Osteoblast (primary cell): ENCODE measurements at regions not wholly inside any gene's neighbourhood (a gene's known extent, or its start where the extent isn't known, plus 50 kb on each side); places are given as distances from the start of the nearest gene placed in this dataset.

Source experiments
- DNase-seq: peaks from one replicate; pipeline ENCODE4 v3.0.0; 2011; ENCODE audit warnings: low spot score, mixed read lengths; ENCODE audit not compliant: insufficient read length; ENCODE audit errors: missing footprints
- H2AFZ ChIP-seq: 2 replicates; pipeline ENCODE4 v1.6.0; 2011; ENCODE audit warnings: mild to moderate bottlenecking, low read length
- H3K27ac ChIP-seq: 2 replicates; pipeline ENCODE4 v1.5.1; 2011; ENCODE audit warnings: mild to moderate bottlenecking, low read depth, low read length, moderate library complexity
- H3K27me3 ChIP-seq: 2 replicates; pipeline ENCODE4 v1.6.0; 2012; ENCODE audit warnings: mild to moderate bottlenecking, control low read depth, inconsistent platforms, low read length, moderate library complexity; ENCODE audit not compliant: insufficient read depth
- H3K36me3 ChIP-seq: 2 replicates; pipeline ENCODE4 v1.5.1; 2011; ENCODE audit warnings: mild to moderate bottlenecking, low read length, control low read depth, moderate library complexity; ENCODE audit not compliant: insufficient read depth
- H3K4me1 ChIP-seq: 2 replicates; pipeline ENCODE4 v1.5.1; 2011; ENCODE audit warnings: mild to moderate bottlenecking, low read length, control low read depth, moderate library complexity; ENCODE audit not compliant: insufficient read depth
- H3K4me2 ChIP-seq: 2 replicates; pipeline ENCODE4 v1.6.0; 2011; ENCODE audit warnings: mild to moderate bottlenecking, low read length; ENCODE audit not compliant: insufficient read depth
- H3K4me3 ChIP-seq: fragments of 200-600 bp; sonication (generic); 3 replicates; pipeline ENCODE4 v1.5.1; 2012; ENCODE audit warnings: mild to moderate bottlenecking, low read length, inconsistent platforms; ENCODE audit not compliant: insufficient read depth
- H3K79me2 ChIP-seq: 2 replicates; pipeline ENCODE4 v1.6.0; 2012; ENCODE audit warnings: mild to moderate bottlenecking, low read length, control low read depth, inconsistent platforms; ENCODE audit not compliant: insufficient read depth
- H3K9me3 ChIP-seq: 2 replicates; pipeline ENCODE4 v1.5.1; 2011; ENCODE audit warnings: low read depth, low read length, control low read depth
- H4K20me1 ChIP-seq: 2 replicates; pipeline ENCODE4 v1.6.0; 2012; ENCODE audit warnings: mild to moderate bottlenecking, low read length, control low read depth; ENCODE audit not compliant: insufficient read depth
- TF ChIP-seq, protein P1 (sequence below): IDR thresholded peaks from 2 replicates; pipeline ENCODE4 v1.5.1; 2011; ENCODE audit warnings: mild to moderate bottlenecking, low read depth, low read length, moderate library complexity; ENCODE audit errors: extremely low read depth

DNA sequence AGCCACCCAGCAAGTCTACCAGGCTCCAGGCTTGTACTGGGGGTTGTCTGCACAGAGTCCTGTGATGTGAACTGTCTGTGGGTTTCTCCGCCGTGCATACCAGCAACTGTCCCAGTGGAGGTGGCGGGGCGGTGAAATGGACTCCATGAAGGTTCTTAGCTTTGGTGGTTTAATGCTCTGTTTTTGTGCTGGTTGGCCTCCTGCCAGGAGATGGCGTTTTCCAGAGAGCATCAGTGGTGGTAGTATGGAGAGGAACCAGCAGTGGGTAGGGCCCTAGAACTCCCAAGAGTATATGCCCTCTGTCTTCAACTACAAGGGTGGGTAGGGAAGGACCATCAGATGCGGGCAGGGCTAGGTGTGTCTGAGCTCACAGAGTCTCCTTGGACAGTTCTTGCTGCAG is 303.8 kb downstream of the TMEM121 start:
- no peaks in the 10 kb centered on the region for H3K9me3 ChIP-seq
- H3K79me2 ChIP-seq: no peaks in the 10 kb centered on the region
- H3K27ac ChIP-seq: no peak overlapping the region
- H3K4me3 ChIP-seq: no peak overlapping the region
- no peaks in the 10 kb centered on the region for H3K36me3 ChIP-seq
- H4K20me1 ChIP-seq: no peaks in the 10 kb centered on the region
- DNase-seq: no peak
- H3K4me1 ChIP-seq: no peaks in the 10 kb centered on the region
- no peak overlapping the region for H3K4me2 ChIP-seq
- H2AFZ ChIP-seq: no peak overlapping the region
- TF ChIP-seq, protein P1, sequence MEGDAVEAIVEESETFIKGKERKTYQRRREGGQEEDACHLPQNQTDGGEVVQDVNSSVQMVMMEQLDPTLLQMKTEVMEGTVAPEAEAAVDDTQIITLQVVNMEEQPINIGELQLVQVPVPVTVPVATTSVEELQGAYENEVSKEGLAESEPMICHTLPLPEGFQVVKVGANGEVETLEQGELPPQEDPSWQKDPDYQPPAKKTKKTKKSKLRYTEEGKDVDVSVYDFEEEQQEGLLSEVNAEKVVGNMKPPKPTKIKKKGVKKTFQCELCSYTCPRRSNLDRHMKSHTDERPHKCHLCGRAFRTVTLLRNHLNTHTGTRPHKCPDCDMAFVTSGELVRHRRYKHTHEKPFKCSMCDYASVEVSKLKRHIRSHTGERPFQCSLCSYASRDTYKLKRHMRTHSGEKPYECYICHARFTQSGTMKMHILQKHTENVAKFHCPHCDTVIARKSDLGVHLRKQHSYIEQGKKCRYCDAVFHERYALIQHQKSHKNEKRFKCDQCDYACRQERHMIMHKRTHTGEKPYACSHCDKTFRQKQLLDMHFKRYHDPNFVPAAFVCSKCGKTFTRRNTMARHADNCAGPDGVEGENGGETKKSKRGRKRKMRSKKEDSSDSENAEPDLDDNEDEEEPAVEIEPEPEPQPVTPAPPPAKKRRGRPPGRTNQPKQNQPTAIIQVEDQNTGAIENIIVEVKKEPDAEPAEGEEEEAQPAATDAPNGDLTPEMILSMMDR: no peak
- no peaks in the 10 kb centered on the region for H3K27me3 ChIP-seq

DNA sequence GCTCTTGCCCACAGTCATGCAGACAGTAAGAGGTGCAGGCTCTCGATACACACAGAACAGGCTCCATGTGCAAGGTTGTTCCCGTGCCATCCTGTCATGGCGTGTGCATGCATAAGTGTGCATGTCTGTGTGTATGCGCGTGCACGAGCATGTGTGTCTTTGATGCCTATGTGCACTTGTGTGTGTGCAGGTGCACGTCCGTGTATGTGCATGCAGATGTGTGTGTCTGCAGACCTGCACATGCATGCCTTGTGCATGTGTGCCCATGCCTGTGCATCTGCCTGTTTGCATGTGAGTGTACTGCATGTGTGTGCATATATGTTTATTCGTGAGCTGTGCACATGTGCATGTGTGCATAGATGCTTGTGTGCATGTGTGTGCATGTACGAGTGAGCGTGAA is 309.8 kb downstream of the TMEM121 start:
- no peak overlapping the region for H3K27ac ChIP-seq
- no peak overlapping the region for H2AFZ ChIP-seq
- H3K36me3 ChIP-seq: no peaks in the 10 kb centered on the region
- H3K4me2 ChIP-seq: no peak overlapping the region
- H4K20me1 ChIP-seq: no peaks in the 10 kb centered on the region
- TF ChIP-seq, protein P1: no peak
- no peaks in the 10 kb centered on the region for H3K9me3 ChIP-seq
- H3K4me1 ChIP-seq: no peaks in the 10 kb centered on the region
- no peaks in the 10 kb centered on the region for H3K27me3 ChIP-seq
- no peak for DNase-seq
- H3K79me2 ChIP-seq: no peaks in the 10 kb centered on the region
- no peak overlapping the region for H3K4me3 ChIP-seq

DNA sequence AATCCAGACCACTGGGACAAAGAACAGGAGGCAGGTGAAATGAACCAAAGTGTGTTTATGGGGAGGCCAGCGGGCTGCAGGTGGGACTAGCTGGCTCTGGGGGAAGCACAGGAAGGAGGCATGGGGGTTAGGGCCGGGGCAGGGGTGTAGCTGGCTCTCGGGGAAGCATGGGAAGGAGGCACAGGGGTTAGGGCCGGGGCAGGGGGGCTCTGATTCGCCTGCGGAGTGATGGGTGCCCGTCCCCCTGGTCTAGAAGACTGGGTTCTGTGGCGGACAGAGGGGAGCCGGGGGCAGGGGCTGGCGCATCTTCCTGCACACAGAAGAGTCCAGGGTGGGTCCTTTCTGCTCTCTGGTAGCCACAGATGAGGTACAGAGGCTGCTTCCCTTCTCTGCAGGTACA is 310.3 kb downstream of the TMEM121 start:
- Histone ChIP-seq H3K4me1 (no peaks in the 10 kb centered on the region), H3K4me3 (no peak overlapping the region), H3K79me2 (no peaks in the 10 kb centered on the region), H3K4me2 (no peak overlapping the region), H4K20me1 (no peaks in the 10 kb centered on the region), H3K9me3 (no peaks in the 10 kb centered on the region), H3K27me3 (no peaks in the 10 kb centered on the region), H3K36me3 (no peaks in the 10 kb centered on the region), H3K27ac (no peak overlapping the region), H2AFZ (no peak overlapping the region)
- TF ChIP-seq, protein P1: no peak
- DNase-seq: no peak

DNA sequence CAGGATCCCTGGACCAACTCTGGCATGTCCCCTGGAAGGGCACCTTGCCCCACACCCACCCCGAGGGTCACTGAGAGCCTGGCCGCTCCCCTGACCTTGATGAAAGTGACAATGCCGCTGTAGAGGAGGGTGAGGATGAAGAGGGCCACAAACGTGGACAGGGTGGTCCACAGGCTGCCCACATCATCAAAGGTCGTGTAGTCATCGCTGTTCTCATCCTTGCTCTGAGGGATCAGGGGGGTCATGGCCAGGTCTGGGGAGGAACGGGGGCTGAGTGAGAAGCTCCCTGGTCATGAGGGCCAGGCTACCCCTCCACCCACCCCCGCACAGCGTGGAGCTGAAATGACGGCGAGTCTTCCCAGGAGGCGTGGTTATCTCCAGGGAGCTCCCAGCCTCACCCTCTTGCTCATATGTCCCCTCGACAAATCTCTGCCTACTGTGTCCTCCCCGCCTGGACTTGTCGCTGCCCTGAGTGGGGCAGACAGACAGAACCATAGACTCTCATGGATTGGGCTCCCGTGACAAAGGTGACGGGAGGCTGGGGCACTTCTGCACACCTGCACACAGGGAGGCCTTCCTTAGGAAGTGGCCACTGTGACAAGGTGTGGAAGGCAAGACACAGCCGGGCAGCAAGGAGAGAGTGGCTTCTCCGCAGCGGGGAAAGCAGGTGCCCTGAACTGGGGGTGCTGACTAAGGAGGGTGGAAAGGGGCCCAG is 311.1 kb downstream of the TMEM121 start:
- Histone ChIP-seq H3K36me3 (no peaks in the 10 kb centered on the region), H3K79me2 (no peaks in the 10 kb centered on the region), H3K4me3 (no peak overlapping the region), H3K4me1 (no peaks in the 10 kb centered on the region), H3K9me3 (no peaks in the 10 kb centered on the region), H3K27me3 (no peaks in the 10 kb centered on the region), H3K27ac (no peak overlapping the region), H4K20me1 (no peaks in the 10 kb centered on the region), H2AFZ (no peak overlapping the region), H3K4me2 (no peak overlapping the region)
- TF ChIP-seq, protein P1: no peak
- no peak for DNase-seq
